Muscle layer of duodenum (tissue), 2 donors: ENCODE measurements at regions not wholly inside any gene's neighbourhood (a gene's known extent, or its start where the extent isn't known, plus 50 kb on each side); places are given as distances from the start of the nearest gene placed in this dataset.

Experiments
- H3K27ac ChIP-seq: one replicate; pipeline ENCODE4 v1.7.0; 2013; ENCODE audit warnings: mild to moderate bottlenecking, low read length
- H3K27me3 ChIP-seq: one replicate; pipeline ENCODE4 v1.7.0; 2013; ENCODE audit warnings: low read depth, mild to moderate bottlenecking, control low read depth, low read length
- H3K36me3 ChIP-seq, 2 donors: one replicate each; pipeline ENCODE4 v1.7.0; 2013; ENCODE audit warnings: low read length in 2 of 2, control low read depth in 1 of 2, mild to moderate bottlenecking in 1 of 2; ENCODE audit not compliant: insufficient read depth in 2 of 2, control insufficient read depth in 1 of 2
- H3K4me1 ChIP-seq, 2 donors: one replicate each; pipeline ENCODE4 v1.7.0; 2013; ENCODE audit warnings: low read length in 2 of 2, mild to moderate bottlenecking in 2 of 2, control low read depth in 1 of 2, moderate library complexity in 1 of 2; ENCODE audit not compliant: insufficient read depth in 2 of 2, control insufficient read depth in 1 of 2
- H3K4me3 ChIP-seq, 2 donors: one replicate each; pipeline ENCODE4 v1.7.0; 2013; ENCODE audit warnings: low read length in 2 of 2, low read depth in 1 of 2, mild to moderate bottlenecking in 1 of 2
- H3K9me3 ChIP-seq, 2 donors: one replicate each; pipeline ENCODE4 v1.7.0; 2013; ENCODE audit warnings: low read length in 2 of 2, control low read depth in 1 of 2, mild to moderate bottlenecking in 1 of 2; ENCODE audit not compliant: control insufficient read depth in 1 of 2
- donor health status: healthy.

DNA sequence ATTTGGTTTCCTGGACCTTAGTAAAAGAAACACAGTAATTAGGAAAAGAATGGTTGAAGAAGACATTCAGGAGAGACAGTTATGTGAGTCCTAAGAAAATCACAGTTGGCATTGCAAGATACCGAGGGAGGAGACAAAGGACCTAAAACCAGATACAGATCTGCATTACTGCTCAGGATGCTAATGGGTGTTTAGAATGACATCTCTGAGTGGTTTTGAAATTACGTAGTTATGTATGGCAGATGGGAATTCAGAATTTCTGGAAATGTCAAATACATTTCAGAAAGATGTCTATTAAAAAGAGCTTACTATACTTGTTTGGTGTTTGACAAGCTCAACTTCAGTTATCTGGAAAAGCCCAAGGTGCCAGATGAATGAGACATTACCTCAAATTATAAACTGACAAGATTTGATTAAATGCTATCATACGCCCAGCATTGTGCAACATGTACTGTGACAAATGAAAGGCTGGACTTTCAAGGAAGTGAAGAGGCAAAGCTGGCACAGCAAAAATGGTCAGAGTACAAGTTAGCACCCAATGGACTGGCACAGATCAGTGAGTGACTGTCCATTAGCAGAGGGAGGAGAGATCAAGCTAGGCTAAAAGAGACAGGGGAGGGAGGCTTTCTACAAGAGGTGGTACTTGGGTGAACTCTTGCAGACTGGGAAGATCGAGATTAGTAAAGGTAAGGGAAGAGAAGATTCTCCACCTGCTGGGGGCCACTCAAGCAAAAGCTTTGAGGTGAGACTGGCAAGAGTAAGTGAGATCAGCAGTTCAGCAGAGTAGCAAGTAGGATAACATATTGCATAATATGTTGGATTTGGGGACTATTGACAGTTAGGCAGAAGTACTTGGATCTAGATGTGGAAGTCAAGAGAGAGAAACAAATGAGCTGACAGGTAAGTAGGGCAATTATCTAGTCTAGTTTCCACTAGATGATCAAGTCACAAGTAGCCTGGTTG lies 168.9 kb downstream of the CYRIA start:
- no peaks in the 10 kb centered on the region for H3K9me3 ChIP-seq
- H3K4me1 ChIP-seq, result no peaks in the 10 kb centered on the region
- H3K36me3 ChIP-seq, result no peaks in the 10 kb centered on the region
- no peaks in the 10 kb centered on the region for H3K27me3 ChIP-seq
- H3K27ac ChIP-seq, result no peak overlapping the region
- no peak overlapping the region for H3K4me3 ChIP-seq

DNA sequence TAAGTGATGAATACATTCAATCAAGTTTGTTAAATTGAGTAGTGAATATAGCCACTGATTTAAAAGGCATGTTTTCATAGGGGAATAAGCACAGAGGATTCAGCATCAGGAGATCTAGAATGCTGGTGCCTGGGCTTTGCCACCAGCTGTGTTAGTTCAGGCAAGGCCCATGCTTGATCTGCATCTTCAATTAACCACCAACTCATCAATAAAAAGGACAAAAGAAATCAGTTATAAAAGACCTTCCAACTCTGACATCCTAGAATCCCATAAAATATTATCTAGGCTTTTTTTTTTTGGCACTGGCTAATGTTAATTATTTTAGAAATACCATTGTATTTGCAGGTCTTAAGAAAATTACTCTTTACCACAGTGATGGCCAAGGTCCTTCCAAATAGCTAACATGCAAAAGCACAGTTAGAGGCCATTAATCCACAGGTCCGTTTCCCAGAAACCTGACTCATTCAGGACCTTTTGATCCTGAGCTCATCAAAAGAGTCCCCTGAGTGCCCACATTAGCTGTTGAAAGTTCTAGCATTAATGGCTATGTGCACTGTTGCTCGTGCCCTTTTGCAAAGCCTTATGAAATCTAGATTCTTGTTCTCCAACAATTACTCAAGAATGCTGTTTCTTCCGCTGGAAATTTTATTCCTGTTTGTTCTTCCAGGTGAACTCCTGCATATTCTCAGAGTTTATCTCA lies 170.0 kb downstream of the CYRIA start:
- H3K27me3 ChIP-seq, result no peaks in the 10 kb centered on the region
- H3K9me3 ChIP-seq, result no peaks in the 10 kb centered on the region
- no peak overlapping the region for H3K27ac ChIP-seq
- no peaks in the 10 kb centered on the region for H3K4me1 ChIP-seq
- no peak overlapping the region for H3K4me3 ChIP-seq
- H3K36me3 ChIP-seq, result no peaks in the 10 kb centered on the region

DNA sequence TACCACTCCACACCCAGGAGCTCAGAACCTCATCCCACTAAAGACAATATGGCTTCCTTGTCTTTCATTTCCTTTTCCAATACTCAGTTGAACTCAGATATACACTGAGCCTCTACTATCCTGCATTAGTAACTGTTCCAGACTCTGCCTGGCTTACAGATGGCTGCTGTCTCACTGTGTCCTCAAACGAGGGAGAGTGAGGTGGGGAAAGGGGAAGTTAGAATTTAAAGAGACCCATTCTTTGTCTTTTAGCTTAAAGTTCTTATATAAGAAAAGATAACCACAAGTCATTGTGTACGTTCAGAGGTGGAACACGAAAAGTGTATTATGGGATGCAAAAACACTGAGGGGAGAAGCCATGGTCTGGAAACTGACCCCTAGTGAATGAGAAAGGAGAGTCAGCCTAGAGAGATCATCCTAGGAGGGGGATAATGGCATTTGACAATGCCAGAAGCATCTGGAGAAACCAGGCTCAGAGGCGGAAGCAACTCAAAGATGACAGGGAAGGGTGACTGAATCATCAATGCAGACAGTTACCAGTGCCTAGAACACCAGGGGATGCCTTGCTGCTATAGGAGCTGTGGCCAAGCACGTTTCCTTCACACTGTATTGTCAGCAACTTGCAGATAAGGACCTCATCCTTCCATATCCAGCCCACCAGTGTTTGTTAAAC lies 170.7 kb downstream of the CYRIA start:
- no peaks in the 10 kb centered on the region for H3K36me3 ChIP-seq
- H3K9me3 ChIP-seq, result no peaks in the 10 kb centered on the region
- H3K4me1 ChIP-seq, result no peaks in the 10 kb centered on the region
- no peak overlapping the region for H3K27ac ChIP-seq
- no peaks in the 10 kb centered on the region for H3K27me3 ChIP-seq
- no peak overlapping the region for H3K4me3 ChIP-seq

DNA sequence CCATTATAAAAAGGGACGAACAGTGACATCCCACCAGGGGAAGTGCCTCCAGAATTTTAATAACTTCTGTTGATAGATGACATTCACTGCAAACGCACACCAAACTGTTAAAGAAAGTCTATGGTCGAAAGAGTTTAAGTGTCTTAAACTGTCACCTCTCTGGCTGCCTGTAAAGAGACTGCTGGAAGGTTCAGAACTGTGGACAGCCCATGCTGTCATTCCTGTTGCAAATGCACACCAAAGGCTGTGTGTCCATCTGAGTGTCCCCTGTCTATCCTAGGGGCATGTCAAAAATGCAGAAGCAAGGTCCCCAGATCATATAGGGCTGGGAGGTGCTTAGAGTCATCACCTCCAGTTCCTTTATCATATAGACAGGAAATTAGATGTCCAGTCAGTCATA lies 171.8 kb downstream of the CYRIA start:
- H3K27me3 ChIP-seq, result no peaks in the 10 kb centered on the region
- no peaks in the 10 kb centered on the region for H3K4me1 ChIP-seq
- H3K36me3 ChIP-seq, result no peaks in the 10 kb centered on the region
- no peaks in the 10 kb centered on the region for H3K9me3 ChIP-seq
- no peak overlapping the region for H3K27ac ChIP-seq
- no peak overlapping the region for H3K4me3 ChIP-seq

DNA sequence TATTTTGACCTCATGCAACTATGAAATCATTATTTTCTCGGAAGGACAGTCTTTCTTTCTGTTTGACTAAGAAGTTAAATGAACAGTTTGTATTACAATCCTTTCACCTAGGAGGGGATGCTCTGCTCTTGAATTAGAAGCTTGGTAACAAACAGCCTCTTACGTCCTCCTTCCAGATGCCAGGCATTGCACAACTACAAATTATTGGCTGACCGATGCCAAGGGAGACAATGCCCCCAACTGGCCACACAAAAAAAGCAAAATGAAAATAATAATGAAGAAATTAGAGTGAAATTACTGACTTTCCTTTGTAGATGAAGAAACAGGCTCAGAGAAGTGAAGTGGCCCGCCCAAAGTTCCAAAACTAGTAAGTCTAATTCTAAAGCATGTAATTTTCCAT lies 177.9 kb downstream of the CYRIA start:
- no peaks in the 10 kb centered on the region for H3K27me3 ChIP-seq
- H3K4me3 ChIP-seq, result no peak overlapping the region
- no peaks in the 10 kb centered on the region for H3K9me3 ChIP-seq
- no peaks in the 10 kb centered on the region for H3K36me3 ChIP-seq
- H3K4me1 ChIP-seq, result no peaks in the 10 kb centered on the region
- no peak overlapping the region for H3K27ac ChIP-seq

DNA sequence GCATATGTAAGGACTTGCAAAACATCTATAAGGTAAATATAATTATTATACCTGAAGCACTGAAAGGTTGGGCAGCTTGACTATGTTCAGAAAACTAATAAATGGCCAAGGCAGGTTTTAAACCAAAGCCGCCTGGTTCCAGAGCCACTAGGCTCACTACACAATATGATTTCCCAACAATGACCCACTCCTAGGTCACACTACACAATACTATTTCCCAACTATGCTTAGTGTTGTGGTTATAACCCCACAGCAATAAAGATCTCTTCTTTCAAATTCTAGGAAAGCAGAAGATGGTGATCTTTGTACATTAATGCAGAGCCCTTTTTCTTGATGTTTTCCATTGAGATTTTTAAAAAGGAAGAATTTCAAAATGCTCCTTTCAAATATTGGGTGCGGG lies 180.4 kb downstream of the CYRIA start:
- Histone ChIP-seq H3K27ac (no peak overlapping the region), H3K9me3 (no peaks in the 10 kb centered on the region)

DNA sequence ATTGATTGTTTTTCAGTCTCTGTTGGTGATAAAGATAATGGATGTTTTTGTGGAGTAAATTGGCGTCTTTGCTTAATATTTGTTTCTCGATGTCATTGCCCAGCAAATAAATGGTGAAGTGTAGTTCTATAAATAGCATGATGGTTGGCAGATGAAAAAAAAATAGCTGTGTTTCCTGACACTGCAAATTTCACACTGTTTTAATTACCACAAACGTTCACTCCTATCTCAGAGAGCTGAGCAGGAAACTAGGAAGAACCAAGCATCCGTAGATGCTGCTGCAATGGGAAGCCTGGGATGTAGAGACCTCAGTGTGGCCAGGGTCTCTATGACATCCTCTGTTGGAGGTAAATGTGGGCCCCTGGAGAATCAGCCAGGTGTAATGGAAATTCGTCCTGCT lies 183.2 kb downstream of the CYRIA start:
- Histone ChIP-seq H3K27ac (no peak overlapping the region), H3K4me3 (no peak overlapping the region), H3K4me1 (no peaks in the 10 kb centered on the region), H3K27me3 (no peaks in the 10 kb centered on the region), H3K36me3 (no peaks in the 10 kb centered on the region), H3K9me3 (no peaks in the 10 kb centered on the region)

More for the DNA sequence above, 180.4 kb downstream of the CYRIA start:
- Histone ChIP-seq H3K27me3 (no peaks in the 10 kb centered on the region), H3K4me1 (no peaks in the 10 kb centered on the region), H3K4me3 (no peak overlapping the region), H3K36me3 (no peaks in the 10 kb centered on the region)

DNA sequence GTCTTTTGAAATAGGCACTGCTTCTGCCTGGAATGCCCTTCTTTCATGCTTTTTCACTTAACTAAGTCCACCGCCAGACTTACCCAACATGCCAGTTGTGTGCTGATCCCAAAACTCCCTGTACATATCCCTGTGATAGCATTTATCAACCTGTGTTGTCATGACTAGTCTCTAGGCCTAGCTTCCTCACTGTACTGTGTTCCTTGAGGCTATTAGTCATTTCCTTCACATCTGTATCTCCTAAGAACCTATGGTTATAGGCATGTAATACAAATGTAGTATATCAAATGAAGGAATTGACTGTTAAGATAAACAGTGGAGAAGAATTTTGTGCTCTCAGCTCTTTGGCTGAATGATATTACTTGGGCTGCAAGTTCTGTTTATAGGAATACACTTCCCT lies 184.3 kb downstream of the CYRIA start:
- no peaks in the 10 kb centered on the region for H3K27me3 ChIP-seq
- no peaks in the 10 kb centered on the region for H3K9me3 ChIP-seq
- H3K27ac ChIP-seq, result no peak overlapping the region
- no peak overlapping the region for H3K4me3 ChIP-seq
- no peaks in the 10 kb centered on the region for H3K4me1 ChIP-seq
- H3K36me3 ChIP-seq, result no peaks in the 10 kb centered on the region

DNA sequence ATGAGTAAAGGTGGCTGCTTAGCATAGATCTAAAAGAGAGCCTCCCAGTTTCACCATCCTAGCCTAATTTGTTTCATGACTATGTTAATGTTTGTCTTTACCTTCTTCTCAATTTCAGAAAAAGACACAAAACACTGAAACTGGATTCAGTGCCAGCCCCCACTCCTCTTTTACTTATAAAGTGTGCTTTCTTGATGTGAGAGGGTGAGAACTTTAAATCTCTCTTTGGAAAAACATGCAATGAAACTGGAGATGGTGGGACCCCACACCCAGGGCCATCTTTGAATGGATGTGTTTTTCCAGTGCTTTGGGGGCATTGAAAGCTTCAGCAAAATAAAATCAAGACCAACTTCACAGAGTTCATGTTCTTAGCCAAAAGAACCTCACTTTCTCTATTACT lies 185.9 kb downstream of the CYRIA start:
- no peak overlapping the region for H3K4me3 ChIP-seq
- no peaks in the 10 kb centered on the region for H3K4me1 ChIP-seq
- no peak overlapping the region for H3K27ac ChIP-seq
- no peaks in the 10 kb centered on the region for H3K27me3 ChIP-seq
- no peaks in the 10 kb centered on the region for H3K9me3 ChIP-seq
- no peaks in the 10 kb centered on the region for H3K36me3 ChIP-seq

DNA sequence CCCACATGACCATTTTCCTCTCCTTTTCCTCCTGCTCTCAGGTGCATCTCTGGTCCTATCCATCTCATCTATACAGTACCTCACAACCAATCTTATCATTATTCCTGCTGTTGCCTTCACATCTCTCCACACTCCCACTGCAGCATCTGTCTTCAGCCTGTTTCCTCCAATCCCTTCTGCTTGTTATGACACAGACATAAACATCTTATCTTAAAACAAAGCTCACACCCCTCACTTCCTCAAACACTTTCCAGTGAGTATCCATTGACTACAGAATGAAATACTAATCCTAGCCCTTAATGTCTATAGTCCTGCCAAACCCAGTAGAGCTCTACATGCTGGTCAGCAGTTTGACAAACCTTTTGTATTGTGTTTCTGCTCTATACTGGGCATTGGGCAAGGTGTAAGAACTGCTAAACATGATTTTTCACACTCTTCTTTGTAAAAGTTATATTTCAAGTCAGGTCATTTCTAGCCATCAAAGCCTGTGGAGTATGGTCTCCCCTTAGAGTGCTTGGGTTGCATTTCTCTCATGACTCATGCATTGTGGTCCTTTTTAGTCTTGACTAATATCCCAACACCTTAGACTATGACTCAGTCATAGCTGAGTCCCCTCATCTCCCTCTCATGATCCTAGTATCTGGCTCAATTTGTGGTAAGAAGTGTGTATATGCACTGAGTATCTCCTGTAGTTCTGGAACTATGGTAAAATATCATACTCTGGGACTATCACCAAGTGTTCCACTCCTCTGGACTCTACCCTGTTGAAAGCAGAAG lies 187.0 kb downstream of the CYRIA start:
- H3K9me3 ChIP-seq, result no peaks in the 10 kb centered on the region
- H3K27ac ChIP-seq, result no peak overlapping the region
- H3K4me3 ChIP-seq, result no peak overlapping the region
- no peaks in the 10 kb centered on the region for H3K4me1 ChIP-seq
- no peaks in the 10 kb centered on the region for H3K27me3 ChIP-seq
- H3K36me3 ChIP-seq, result no peaks in the 10 kb centered on the region

DNA sequence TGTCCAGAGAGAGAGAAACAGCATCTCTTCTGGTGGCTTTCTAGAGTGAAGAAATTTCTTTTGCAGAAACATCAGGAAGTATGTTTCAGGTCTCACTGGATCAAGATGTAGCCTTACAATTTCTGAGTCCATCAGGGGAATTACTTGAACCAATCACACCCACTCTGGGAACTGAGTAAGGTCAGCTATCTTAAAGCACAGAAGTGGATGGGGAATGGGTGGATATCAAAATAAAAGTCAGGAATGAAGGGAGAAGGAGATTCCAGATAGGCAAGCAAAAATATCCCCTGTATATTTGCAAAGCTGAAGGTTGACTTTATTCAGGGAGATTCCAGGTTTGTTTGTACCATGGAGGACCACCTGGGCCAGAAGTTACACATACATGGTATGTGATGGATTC lies 188.0 kb downstream of the CYRIA start:
- no peaks in the 10 kb centered on the region for H3K4me1 ChIP-seq
- H3K4me3 ChIP-seq, result no peak overlapping the region
- H3K27me3 ChIP-seq, result no peaks in the 10 kb centered on the region
- no peaks in the 10 kb centered on the region for H3K9me3 ChIP-seq
- no peak overlapping the region for H3K27ac ChIP-seq
- H3K36me3 ChIP-seq, result no peaks in the 10 kb centered on the region
